ENCODE measurements at regions not wholly inside any gene's neighbourhood (a gene's known extent, or its start where the extent isn't known, plus 50 kb on each side); places are given as distances from the start of the nearest gene placed in this dataset.

GRCh38 chr13:62781866-62782265, 1366.2 kb upstream of the PCDH20 start:
- no peak overlapping the region for H3K27ac Mint-ChIP-seq (ENCODE audit: unreplicated experiment)
- no peak overlapping the region for H3K4me3 Mint-ChIP-seq (ENCODE audit: unreplicated experiment)
- no peaks in the 10 kb centered on the region for H3K36me3 Mint-ChIP-seq (ENCODE audit: low read depth, unreplicated experiment)

GRCh38 chr13:62779161-62779560, 1363.5 kb upstream of the PCDH20 start:
- H3K9ac ChIP-seq (ENCODE audit: low read length) = no peak overlapping the region
- H3K4me2 ChIP-seq (ENCODE audit: low read length) = no peak overlapping the region
- TF ChIP-seq EZH2 (IDR thresholded peaks at IDR 0.05; ENCODE audit: insufficient read depth, low read length) = no peak
- TF ChIP-seq CTCF (IDR thresholded peaks at IDR 0.05; ENCODE audit: insufficient read depth, low read depth, low read length) = no peak
- H3K27me3 ChIP-seq (ENCODE audit: insufficient read depth, low read length) = no peaks in the 10 kb centered on the region
- Mint-ChIP-seq H3K36me3 (ENCODE audit: low read depth, unreplicated experiment) (no peaks in the 10 kb centered on the region), H3K4me1 (ENCODE audit: low read depth, unreplicated experiment) (no peaks in the 10 kb centered on the region), H3K4me3 (ENCODE audit: unreplicated experiment) (no peak overlapping the region), H3K27me3 (ENCODE audit: low read depth, unreplicated experiment) (no peaks in the 10 kb centered on the region), H3K9me3 (ENCODE audit: unreplicated experiment) (no peaks in the 10 kb centered on the region), H3K27ac (ENCODE audit: unreplicated experiment) (no peak overlapping the region)
- H3K4me1 ChIP-seq (ENCODE audit: insufficient read depth, low read length) = no peaks in the 10 kb centered on the region
- DNase-seq (ENCODE audit: low read depth) (no peak), FAIRE-seq (no peak)
- H3K79me2 ChIP-seq (ENCODE audit: insufficient read depth, low read length) = no peaks in the 10 kb centered on the region
- no peaks in the 10 kb centered on the region for H3K36me3 ChIP-seq (ENCODE audit: insufficient read depth, low read length)
- no peak overlapping the region for H3K27ac ChIP-seq (ENCODE audit: low read depth, low read length)
- H3K4me3 ChIP-seq (ENCODE audit: insufficient read depth, low read depth, low read length) = no peak overlapping the region
- no peaks in the 10 kb centered on the region for H4K20me1 ChIP-seq (ENCODE audit: insufficient read depth, low read length)
- no peak overlapping the region for H2AFZ ChIP-seq (ENCODE audit: low read depth, low read length)
- no peaks in the 10 kb centered on the region for H3K9me3 ChIP-seq (ENCODE audit: insufficient read depth, low read depth, low read length)

More at GRCh38 chr13:62781866-62782265, 1366.2 kb upstream of the PCDH20 start:
- no peaks in the 10 kb centered on the region for H3K79me2 ChIP-seq (ENCODE audit: insufficient read depth, low read length)
- H3K9ac ChIP-seq (ENCODE audit: low read length) = no peak overlapping the region
- H3K9me3 ChIP-seq (ENCODE audit: insufficient read depth, low read depth, low read length) = no peaks in the 10 kb centered on the region
- H3K4me1 ChIP-seq (ENCODE audit: insufficient read depth, low read length) = no peaks in the 10 kb centered on the region
- no peaks in the 10 kb centered on the region for H4K20me1 ChIP-seq (ENCODE audit: insufficient read depth, low read length)
- no peak for FAIRE-seq
- no peaks in the 10 kb centered on the region for H3K27me3 ChIP-seq (ENCODE audit: insufficient read depth, low read length)
- H2AFZ ChIP-seq (ENCODE audit: low read depth, low read length) = no peak overlapping the region
- H3K4me2 ChIP-seq (ENCODE audit: low read length) = no peak overlapping the region
- H3K4me3 ChIP-seq (ENCODE audit: insufficient read depth, low read depth, low read length) = no peak overlapping the region
- no peaks in the 10 kb centered on the region for H3K36me3 ChIP-seq (ENCODE audit: insufficient read depth, low read length)
- Mint-ChIP-seq H3K9me3 (ENCODE audit: unreplicated experiment) (no peaks in the 10 kb centered on the region), H3K27me3 (ENCODE audit: low read depth, unreplicated experiment) (no peaks in the 10 kb centered on the region), H3K4me1 (ENCODE audit: low read depth, unreplicated experiment) (no peaks in the 10 kb centered on the region)
- TF ChIP-seq CTCF (IDR thresholded peaks at IDR 0.05; ENCODE audit: insufficient read depth, low read depth, low read length) (no peak), EZH2 (IDR thresholded peaks at IDR 0.05; ENCODE audit: insufficient read depth, low read length) (no peak)
- H3K27ac ChIP-seq (ENCODE audit: low read depth, low read length) = no peak overlapping the region
- DNase-seq (ENCODE audit: low read depth) = no peak

- Histone ChIP-seq H3K4me3 (ENCODE audit: insufficient read depth, low read depth, low read length) (no peak overlapping the region), H3K79me2 (ENCODE audit: insufficient read depth, low read length) (no peaks in the 10 kb centered on the region), H3K36me3 (ENCODE audit: insufficient read depth, low read length) (no peaks in the 10 kb centered on the region), H4K20me1 (ENCODE audit: insufficient read depth, low read length) (no peaks in the 10 kb centered on the region), H2AFZ (ENCODE audit: low read depth, low read length) (no peak overlapping the region), H3K9me3 (ENCODE audit: insufficient read depth, low read depth, low read length) (no peaks in the 10 kb centered on the region), H3K4me2 (ENCODE audit: low read length) (no peak overlapping the region), H3K9ac (ENCODE audit: low read length) (no peak overlapping the region), H3K27me3 (ENCODE audit: insufficient read depth, low read length) (no peaks in the 10 kb centered on the region), H3K27ac (ENCODE audit: low read depth, low read length) (no peak overlapping the region), H3K4me1 (ENCODE audit: insufficient read depth, low read length) (no peaks in the 10 kb centered on the region)
- Mint-ChIP-seq H3K4me1 (ENCODE audit: low read depth, unreplicated experiment) (no peaks in the 10 kb centered on the region), H3K36me3 (ENCODE audit: low read depth, unreplicated experiment) (no peaks in the 10 kb centered on the region), H3K9me3 (ENCODE audit: unreplicated experiment) (no peaks in the 10 kb centered on the region), H3K27me3 (ENCODE audit: low read depth, unreplicated experiment) (no peaks in the 10 kb centered on the region), H3K4me3 (ENCODE audit: unreplicated experiment) (no peak overlapping the region), H3K27ac (ENCODE audit: unreplicated experiment) (no peak overlapping the region)
- DNase-seq (ENCODE audit: low read depth) (no peak), FAIRE-seq (no peak)
- no peak for TF ChIP-seq CTCF (IDR thresholded peaks at IDR 0.05; ENCODE audit: insufficient read depth, low read depth, low read length)
- TF ChIP-seq EZH2 (IDR thresholded peaks at IDR 0.05; ENCODE audit: insufficient read depth, low read length) = no peak
These were observed 1351.8 kb upstream of the PCDH20 start for GRCh38 chr13:62767473-62767872.

Measured in astrocyte (in vitro differentiated cells and primary cell).